GM12864 (cell line): ENCODE measurements at regions not wholly inside any gene's neighbourhood (a gene's known extent, or its start where the extent isn't known, plus 50 kb on each side); places are given as distances from the start of the nearest gene placed in this dataset.

Experiments
- DNase-seq: peaks from one replicate; pipeline ENCODE4 v3.0.0-alpha.2; 2011; ENCODE audit warnings: low read depth
- H3K4me3 ChIP-seq: 2 replicates; pipeline ENCODE4 v1.5.1; 2011; ENCODE audit warnings: mild to moderate bottlenecking, low read depth, low read length, control low read depth
- TF ChIP-seq, protein P1 (sequence below): IDR thresholded peaks from 2 replicates; pipeline ENCODE4 v1.5.1; 2011; ENCODE audit warnings: low read depth, mild to moderate bottlenecking, moderate library complexity, low read length, control low read depth, inconsistent platforms; ENCODE audit errors: missing control alignments

DNA sequence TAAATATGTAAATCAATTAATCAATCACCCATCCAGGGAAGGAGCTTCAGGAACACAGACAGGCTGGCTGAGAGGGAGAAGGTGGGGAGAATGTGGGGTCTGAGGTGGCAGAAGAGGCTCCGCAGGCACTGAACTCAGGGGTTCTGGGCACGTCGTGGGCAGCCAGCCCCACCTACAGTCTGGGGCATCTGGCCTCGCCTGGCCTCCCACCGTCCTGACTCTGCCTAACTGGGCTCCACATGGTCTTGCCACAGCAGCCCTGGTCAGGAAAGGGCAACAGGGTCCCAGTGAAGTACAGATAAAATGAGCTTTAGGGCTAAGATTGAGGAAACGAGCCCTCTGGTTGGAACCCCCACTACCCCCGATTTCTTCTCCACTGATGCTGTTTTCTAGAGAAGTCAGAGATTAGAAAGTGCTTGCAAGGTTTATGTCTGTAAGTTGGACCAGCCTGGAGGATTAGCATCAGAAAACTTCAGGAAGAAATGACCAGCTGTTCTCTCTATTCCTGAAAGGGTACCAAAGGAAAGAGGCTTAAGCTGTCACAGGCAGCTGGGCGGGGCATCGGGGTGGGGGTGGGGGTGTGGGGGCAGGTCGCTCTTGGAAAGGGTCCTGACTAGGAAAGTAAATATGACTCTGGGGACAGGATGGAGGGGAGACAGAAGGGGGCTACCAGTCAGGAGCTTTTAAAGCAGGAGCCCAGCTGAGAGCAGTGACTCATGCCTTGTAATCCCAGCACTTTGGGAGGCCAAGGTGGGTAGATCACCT lies 261.7 kb downstream of the BUD13 start:
- DNase-seq, result no peak
- TF ChIP-seq, protein P1, sequence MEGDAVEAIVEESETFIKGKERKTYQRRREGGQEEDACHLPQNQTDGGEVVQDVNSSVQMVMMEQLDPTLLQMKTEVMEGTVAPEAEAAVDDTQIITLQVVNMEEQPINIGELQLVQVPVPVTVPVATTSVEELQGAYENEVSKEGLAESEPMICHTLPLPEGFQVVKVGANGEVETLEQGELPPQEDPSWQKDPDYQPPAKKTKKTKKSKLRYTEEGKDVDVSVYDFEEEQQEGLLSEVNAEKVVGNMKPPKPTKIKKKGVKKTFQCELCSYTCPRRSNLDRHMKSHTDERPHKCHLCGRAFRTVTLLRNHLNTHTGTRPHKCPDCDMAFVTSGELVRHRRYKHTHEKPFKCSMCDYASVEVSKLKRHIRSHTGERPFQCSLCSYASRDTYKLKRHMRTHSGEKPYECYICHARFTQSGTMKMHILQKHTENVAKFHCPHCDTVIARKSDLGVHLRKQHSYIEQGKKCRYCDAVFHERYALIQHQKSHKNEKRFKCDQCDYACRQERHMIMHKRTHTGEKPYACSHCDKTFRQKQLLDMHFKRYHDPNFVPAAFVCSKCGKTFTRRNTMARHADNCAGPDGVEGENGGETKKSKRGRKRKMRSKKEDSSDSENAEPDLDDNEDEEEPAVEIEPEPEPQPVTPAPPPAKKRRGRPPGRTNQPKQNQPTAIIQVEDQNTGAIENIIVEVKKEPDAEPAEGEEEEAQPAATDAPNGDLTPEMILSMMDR, result no peak
- H3K4me3 ChIP-seq, result no peak overlapping the region

DNA sequence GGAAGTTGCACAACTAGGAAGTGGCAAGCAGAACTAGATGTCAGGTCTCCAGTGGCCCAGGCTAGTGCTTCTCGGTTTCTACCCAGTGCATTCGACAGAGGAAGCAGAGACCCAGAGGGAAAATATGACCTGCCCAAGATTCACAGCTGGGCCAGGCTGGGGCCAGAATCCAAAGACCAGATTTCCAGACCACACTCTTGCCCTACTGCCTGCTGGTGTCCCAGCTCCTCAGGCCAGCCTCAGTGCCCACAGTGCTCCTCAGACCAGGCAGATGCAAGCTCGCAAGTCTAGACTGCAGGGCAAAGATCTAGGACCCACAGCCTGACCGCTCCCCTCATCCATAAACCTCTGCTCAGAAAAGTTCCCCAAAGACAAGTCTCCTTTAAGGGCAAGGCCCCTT lies 262.6 kb downstream of the BUD13 start:
- no peak for DNase-seq
- TF ChIP-seq, protein P1, result no peak
- no peak overlapping the region for H3K4me3 ChIP-seq

DNA sequence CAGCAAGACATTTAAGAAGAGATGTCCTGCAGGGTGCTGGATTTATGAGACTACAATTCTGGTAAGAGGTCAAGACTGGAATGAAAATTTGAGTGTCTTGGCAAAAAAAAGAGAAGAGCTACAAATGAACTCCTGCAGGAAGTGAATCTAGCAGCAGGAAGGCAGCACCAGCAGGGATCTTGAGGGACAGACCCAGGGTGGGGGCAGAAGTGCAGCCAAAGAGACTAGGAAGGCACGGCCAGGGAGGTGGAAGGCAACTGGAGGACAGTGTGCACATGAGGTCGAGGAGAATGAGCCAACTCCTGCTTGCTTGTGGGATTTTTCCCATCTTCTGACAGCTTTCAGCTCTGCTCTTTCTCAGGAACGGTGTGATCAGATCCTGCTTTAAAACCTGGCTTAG lies 263.2 kb downstream of the BUD13 start:
- no peak for DNase-seq
- TF ChIP-seq, protein P1, result no peak
- H3K4me3 ChIP-seq, result no peak overlapping the region

DNA sequence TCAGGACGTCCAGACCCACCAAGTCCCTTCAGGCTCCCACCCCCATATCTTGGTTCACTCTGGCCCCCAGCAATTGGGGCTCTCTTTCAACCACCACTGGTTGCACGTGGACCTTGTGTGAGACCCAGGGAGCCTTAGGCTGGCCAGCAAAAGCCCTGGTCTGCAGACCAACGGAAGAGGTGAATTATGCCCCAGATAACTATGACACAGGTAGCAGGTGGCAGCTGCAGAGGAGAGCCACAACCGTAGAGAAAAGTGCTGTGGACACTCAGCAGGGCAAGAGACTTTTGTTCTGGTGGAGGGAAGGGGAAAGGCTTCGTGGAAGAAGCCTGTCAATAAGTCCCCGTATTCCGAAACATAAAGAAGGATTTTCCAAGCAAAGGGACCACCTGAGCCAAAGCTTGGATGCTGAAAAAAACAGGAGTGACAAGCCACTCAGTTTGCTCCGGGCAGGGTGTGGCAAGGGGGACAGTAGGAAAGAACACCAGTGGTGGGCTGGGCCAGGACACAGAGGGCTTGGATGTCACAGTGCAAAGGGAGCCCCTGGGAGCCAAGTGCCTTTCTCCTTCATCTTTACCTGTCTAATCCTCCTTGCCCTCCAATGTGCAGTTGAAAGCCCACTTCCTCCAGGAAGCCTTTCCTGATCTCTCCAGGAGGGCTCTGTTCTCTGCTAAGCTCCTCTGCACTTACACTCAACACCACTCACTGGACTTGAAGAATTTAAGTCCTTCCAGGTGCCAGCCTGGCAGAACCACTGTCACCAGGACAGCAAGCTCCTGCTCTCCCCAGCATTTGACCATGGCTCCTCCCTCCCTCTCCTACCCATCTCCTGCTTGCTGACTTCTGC lies 264.7 kb downstream of the BUD13 start:
- TF ChIP-seq, protein P1, result no peak
- no peak overlapping the region for H3K4me3 ChIP-seq
- DNase-seq, result no peak

GRCh38 chr11:116507016-116507415 lies 265.8 kb downstream of the BUD13 start:
- no peak for DNase-seq
- H3K4me3 ChIP-seq, result no peak overlapping the region
- TF ChIP-seq, protein P1, result no peak

DNA sequence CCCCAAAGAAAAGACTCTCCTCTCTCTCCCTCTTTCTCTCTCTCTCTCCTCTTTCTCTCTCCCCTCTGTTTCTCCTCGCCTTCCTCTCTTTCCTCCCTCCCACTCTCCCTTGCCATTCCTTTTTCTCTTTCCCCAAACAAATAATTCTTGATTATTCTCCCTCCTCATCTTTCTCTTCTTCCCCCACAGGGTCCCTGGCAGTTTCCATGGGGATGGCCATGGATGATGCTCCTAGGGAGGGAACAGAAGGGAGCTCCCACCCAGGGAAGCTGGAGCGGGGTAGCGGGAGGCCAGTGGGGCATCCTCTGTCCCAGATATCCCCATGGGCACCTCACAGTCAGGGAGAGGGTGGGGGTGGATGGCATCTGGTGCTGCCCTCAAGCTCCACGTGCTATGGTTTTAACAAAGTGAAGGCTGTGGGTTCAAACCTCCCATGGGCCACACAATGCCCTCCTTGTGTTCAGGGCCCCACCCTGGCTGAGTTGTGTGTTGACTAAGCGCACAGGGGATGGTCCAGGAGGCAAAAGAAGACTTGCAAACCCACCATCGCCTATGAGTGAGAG lies 266.4 kb downstream of the BUD13 start:
- TF ChIP-seq, protein P1, result no peak
- DNase-seq, result no peak

More for the DNA sequence above, 266.4 kb downstream of the BUD13 start:
- H3K4me3 ChIP-seq, result no peak overlapping the region
